Fibroblast of mammary gland (primary cell): ENCODE measurements at regions not wholly inside any gene's neighbourhood (a gene's known extent, or its start where the extent isn't known, plus 50 kb on each side); places are given as distances from the start of the nearest gene placed in this dataset.
A peak's percentile ranks its signal among the peaks of the same experiment; 100 is the strongest.

Experiments
- DNase-seq: peaks from one replicate; pipeline ENCODE4 v3.0.0-alpha.2; 2010; ENCODE audit warnings: low read depth
- H3K4me3 ChIP-seq: 2 replicates; pipeline ENCODE4 v1.5.1; 2011; ENCODE audit warnings: low read depth, mild to moderate bottlenecking, low read length, moderate library complexity; ENCODE audit not compliant: control insufficient read depth
- CTCF ChIP-seq: conservative IDR thresholded peaks from 2 replicates; pipeline ENCODE4 v1.5.1; 2011; ENCODE audit warnings: low read depth, low read length, inconsistent platforms; ENCODE audit not compliant: control insufficient read depth, insufficient read depth

GRCh38 chrX:40928076-40928475 is 157.2 kb upstream of the USP9X start:
- no peak overlapping the region for H3K4me3 ChIP-seq
- DNase-seq, result no peak
- TF ChIP-seq CTCF, result no peak

GRCh38 chrX:40931921-40932320 is 153.3 kb upstream of the USP9X start:
- no peak overlapping the region for H3K4me3 ChIP-seq
- DNase-seq, result peak; percentile 30
- no peak for TF ChIP-seq CTCF

GRCh38 chrX:40933132-40933705 is 152.0 kb upstream of the USP9X start:
- DNase-seq, result peak; percentile 36
- H3K4me3 ChIP-seq, result peak overlapping the region; percentile 13
- TF ChIP-seq CTCF, result no peak

GRCh38 chrX:40933706-40934425 is 151.4 kb upstream of the USP9X start:
- no peak for TF ChIP-seq CTCF
- peak; percentile 72 for DNase-seq
- H3K4me3 ChIP-seq, result peak overlapping the region; percentile 13

GRCh38 chrX:40936827-40937226 is 148.4 kb upstream of the USP9X start:
- no peak for DNase-seq
- TF ChIP-seq CTCF, result no peak
- H3K4me3 ChIP-seq, result no peak overlapping the region

DNA sequence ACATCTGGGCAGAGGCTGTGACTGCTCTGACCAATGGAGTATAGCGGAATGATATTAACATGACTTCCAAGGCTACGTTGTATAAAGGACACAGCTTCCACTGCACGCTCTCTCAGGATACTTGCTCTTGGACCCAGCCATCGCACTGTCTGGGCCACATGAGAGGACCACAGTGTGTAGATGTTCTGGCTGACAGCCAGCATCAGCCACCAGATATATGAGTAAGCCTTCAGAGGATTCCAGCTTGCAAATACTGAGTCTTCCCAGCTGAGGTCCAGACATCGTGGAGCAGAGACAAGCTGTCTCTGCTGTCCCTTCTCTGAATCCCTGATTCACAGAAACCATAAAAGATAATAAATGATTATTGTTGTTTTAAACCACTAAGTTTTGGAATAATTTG is 146.8 kb upstream of the USP9X start:
- H3K4me3 ChIP-seq, result no peak overlapping the region
- TF ChIP-seq CTCF, result no peak
- peak; percentile 21 for DNase-seq
